Thyroid gland (tissue), 4 donors: ENCODE measurements at regions not wholly inside any gene's neighbourhood (a gene's known extent, or its start where the extent isn't known, plus 50 kb on each side); places are given as distances from the start of the nearest gene placed in this dataset.

Source experiments
- CTCF ChIP-seq, 6 experiments: fragments of 200-600 bp in 3 of 6; fragments of 450-650 bp in 3 of 6; sonication (generic) in 3 of 6; IDR thresholded peaks; one replicate each; pipeline ENCODE4 v1.5.1; 2016 to 2019; ENCODE audit warnings: antibody characterized with exemption in 6 of 6, mild to moderate bottlenecking in 2 of 6, inconsistent platforms in 1 of 6, moderate library complexity in 1 of 6
- POLR2A ChIP-seq, 2 donors: fragments of 450-650 bp; IDR thresholded peaks; one replicate each; pipeline ENCODE4 v1.6.1; 2017; ENCODE audit warnings: antibody characterized with exemption in 2 of 2, mild to moderate bottlenecking in 2 of 2, moderate library complexity in 1 of 2

DNA sequence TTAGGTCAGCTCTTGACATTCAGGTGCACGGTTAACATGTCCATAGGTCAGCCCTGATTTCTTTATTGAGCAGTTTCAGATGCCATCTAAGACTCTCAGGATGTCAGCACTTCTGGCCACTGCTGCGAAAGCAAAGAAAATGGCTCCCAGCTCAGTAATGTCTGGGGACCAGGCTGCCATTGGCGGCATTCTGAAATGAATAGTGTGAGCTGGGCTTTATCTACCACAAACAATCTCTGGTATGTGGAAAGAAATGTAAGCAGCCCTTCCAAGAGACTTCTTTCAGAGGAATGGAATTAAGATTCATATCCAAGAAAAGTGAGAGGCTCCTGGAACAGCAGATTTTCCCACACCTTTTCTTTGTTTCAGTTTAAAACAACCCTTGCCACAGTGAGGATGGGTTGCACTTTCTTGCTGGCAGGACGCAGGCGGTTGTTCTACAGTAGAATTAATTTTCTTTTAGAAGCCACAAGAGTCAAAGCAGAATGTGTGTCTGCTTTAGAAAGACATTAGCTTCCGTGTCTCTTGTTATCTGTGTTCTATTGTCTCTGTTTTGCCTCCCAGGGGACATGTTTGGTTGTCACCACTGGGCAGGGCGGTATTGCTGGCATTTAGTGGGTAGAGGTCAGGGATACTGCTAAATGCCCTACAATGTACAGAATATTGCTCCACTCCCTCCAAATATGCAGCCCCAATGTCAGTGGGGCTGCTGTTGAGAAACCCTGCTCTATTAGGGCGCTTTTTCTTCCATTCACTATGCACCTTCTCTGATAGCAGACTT, 149.9 kb upstream of the ANKH start:
- no peak for TF ChIP-seq CTCF (IDR thresholded peaks at IDR 0.05)
- TF ChIP-seq POLR2A (IDR thresholded peaks at IDR 0.05), result no peak
